ENCODE measurements at regions not wholly inside any gene's neighbourhood (a gene's known extent, or its start where the extent isn't known, plus 50 kb on each side); places are given as distances from the start of the nearest gene placed in this dataset.

DNA sequence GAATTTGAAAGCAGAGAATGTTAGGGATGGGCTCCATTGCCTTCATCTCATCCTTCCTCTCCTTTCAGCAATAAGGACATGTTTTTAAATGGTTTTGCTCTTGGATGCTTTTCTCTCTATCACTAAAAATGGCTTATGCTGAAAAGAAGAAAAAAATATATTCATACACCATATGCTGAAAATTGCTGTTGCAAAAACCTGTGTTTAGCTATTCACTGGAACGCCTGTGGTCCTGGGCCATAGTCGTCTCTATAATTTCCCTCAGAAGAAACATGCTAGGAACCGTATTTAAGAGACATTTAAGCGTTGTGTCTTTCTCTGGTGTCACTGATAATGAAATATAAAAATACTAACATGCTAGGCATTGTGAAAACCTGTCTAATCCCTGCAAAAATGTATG lies 324.9 kb downstream of the TSN start:
- BruUV-seq (replicated peaks), result no TSS peak
- TF ChIP-seq NFIC (IDR thresholded peaks at IDR 0.05) (no peak), CCNT2 (IDR thresholded peaks at IDR 0.05; ENCODE audit: borderline replicate concordance, extremely low read depth, insufficient read length, low read depth, low read length) (no peak), ZFPM2 (CRISPR knock-in tag; IDR thresholded peaks at IDR 0.05) (no peak), CAMTA2 (CRISPR knock-in tag; conservative IDR thresholded peaks at IDR 0.05) (no peak), CHD2 (IDR thresholded peaks at IDR 0.05; ENCODE audit: low read depth, low read length) (no peak), FOXA3 (CRISPR knock-in tag; conservative IDR thresholded peaks at IDR 0.05 in 1 of 2, IDR thresholded peaks at IDR 0.05 in 1 of 2) (no peak), MTA2 (IDR thresholded peaks at IDR 0.05; ENCODE audit: low read depth) (no peak), NFE2 (IDR thresholded peaks at IDR 0.05; ENCODE audit: low read depth) (no peak), ZBTB12 (CRISPR knock-in tag; IDR thresholded peaks at IDR 0.05) (no peak), CSDE1 (IDR thresholded peaks at IDR 0.05) (no peak)
- TF ChIP-seq, protein P1, sequence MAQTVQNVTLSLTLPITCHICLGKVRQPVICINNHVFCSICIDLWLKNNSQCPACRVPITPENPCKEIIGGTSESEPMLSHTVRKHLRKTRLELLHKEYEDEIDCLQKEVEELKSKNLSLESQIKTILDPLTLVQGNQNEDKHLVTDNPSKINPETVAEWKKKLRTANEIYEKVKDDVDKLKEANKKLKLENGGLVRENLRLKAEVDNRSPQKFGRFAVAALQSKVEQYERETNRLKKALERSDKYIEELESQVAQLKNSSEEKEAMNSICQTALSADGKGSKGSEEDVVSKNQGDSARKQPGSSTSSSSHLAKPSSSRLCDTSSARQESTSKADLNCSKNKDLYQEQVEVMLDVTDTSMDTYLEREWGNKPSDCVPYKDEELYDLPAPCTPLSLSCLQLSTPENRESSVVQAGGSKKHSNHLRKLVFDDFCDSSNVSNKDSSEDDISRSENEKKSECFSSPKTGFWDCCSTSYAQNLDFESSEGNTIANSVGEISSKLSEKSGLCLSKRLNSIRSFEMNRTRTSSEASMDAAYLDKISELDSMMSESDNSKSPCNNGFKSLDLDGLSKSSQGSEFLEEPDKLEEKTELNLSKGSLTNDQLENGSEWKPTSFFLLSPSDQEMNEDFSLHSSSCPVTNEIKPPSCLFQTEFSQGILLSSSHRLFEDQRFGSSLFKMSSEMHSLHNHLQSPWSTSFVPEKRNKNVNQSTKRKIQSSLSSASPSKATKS (CRISPR knock-in tag; IDR thresholded peaks at IDR 0.05), result no peak
- TF ChIP-seq, protein P2, sequence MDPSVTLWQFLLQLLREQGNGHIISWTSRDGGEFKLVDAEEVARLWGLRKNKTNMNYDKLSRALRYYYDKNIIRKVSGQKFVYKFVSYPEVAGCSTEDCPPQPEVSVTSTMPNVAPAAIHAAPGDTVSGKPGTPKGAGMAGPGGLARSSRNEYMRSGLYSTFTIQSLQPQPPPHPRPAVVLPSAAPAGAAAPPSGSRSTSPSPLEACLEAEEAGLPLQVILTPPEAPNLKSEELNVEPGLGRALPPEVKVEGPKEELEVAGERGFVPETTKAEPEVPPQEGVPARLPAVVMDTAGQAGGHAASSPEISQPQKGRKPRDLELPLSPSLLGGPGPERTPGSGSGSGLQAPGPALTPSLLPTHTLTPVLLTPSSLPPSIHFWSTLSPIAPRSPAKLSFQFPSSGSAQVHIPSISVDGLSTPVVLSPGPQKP (CRISPR knock-in tag; IDR thresholded peaks at IDR 0.05), result no peak
- TF ChIP-seq, protein P3, sequence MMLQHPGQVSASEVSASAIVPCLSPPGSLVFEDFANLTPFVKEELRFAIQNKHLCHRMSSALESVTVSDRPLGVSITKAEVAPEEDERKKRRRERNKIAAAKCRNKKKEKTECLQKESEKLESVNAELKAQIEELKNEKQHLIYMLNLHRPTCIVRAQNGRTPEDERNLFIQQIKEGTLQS (IDR thresholded peaks at IDR 0.05), result no peak
- TF ChIP-seq, protein P3 (CRISPR knock-in tag; conservative IDR thresholded peaks at IDR 0.05), result no peak
- TF ChIP-seq, protein P4, sequence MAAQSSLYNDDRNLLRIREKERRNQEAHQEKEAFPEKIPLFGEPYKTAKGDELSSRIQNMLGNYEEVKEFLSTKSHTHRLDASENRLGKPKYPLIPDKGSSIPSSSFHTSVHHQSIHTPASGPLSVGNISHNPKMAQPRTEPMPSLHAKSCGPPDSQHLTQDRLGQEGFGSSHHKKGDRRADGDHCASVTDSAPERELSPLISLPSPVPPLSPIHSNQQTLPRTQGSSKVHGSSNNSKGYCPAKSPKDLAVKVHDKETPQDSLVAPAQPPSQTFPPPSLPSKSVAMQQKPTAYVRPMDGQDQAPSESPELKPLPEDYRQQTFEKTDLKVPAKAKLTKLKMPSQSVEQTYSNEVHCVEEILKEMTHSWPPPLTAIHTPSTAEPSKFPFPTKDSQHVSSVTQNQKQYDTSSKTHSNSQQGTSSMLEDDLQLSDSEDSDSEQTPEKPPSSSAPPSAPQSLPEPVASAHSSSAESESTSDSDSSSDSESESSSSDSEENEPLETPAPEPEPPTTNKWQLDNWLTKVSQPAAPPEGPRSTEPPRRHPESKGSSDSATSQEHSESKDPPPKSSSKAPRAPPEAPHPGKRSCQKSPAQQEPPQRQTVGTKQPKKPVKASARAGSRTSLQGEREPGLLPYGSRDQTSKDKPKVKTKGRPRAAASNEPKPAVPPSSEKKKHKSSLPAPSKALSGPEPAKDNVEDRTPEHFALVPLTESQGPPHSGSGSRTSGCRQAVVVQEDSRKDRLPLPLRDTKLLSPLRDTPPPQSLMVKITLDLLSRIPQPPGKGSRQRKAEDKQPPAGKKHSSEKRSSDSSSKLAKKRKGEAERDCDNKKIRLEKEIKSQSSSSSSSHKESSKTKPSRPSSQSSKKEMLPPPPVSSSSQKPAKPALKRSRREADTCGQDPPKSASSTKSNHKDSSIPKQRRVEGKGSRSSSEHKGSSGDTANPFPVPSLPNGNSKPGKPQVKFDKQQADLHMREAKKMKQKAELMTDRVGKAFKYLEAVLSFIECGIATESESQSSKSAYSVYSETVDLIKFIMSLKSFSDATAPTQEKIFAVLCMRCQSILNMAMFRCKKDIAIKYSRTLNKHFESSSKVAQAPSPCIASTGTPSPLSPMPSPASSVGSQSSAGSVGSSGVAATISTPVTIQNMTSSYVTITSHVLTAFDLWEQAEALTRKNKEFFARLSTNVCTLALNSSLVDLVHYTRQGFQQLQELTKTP (IDR thresholded peaks at IDR 0.05; ENCODE audit: low read depth in 1 of 2, partially characterized antibody in 2 of 2), result no peak

More for the DNA sequence above, 324.9 kb downstream of the TSN start:
- Histone ChIP-seq H3K9me1 (ENCODE audit: control insufficient read depth, insufficient read depth, low read length) (no peaks in the 10 kb centered on the region), H3K9ac (ENCODE audit: insufficient read depth in 1 of 2, low read depth in 2 of 2, low read length in 2 of 2) (no peak overlapping the region), H3K27ac (ENCODE audit: extremely low read depth, low read depth, low read length) (no peak overlapping the region), H3K36me3 (ENCODE audit: control insufficient read depth, insufficient read depth, low read length) (no peaks in the 10 kb centered on the region), H3K27me3 (ENCODE audit: control insufficient read depth in 2 of 2, insufficient read depth in 2 of 2, low read length in 2 of 2) (peaks cover 3 to 6% of the 10 kb centered on the region in 2 experiments; a peak in 3 of 5 replicates), H3K4me1 (replicated peaks in 1 of 2; ENCODE audit: control insufficient read depth in 2 of 2, insufficient read depth in 2 of 2, low read length in 2 of 2) (no peaks in the 10 kb centered on the region), H3K79me2 (ENCODE audit: control insufficient read depth, insufficient read depth, low read length) (no peaks in the 10 kb centered on the region), H4K20me1 (replicated peaks; ENCODE audit: control insufficient read depth, insufficient read depth, low read length) (no peaks in the 10 kb centered on the region; the same call in 1 of the 2 replicates), H3K4me3 (no peak overlapping the region), H3K4me2 (ENCODE audit: insufficient read depth, low read length) (no peak overlapping the region), H2AFZ (ENCODE audit: low read depth, low read length) (no peak overlapping the region), H3K9me3 (replicated peaks; ENCODE audit: control insufficient read depth, insufficient read depth, low read depth, low read length) (no peaks in the 10 kb centered on the region)
- POLR2A ChIA-PET, result no interaction called here
- 0% methylated on average over 4 of the region's 4 CpGs for WGBS (ENCODE audit: insufficient coverage, low coverage, missing lambda C conversion rate)
- in situ Hi-C loops (cut with MboI) (no loop called here), intact Hi-C loops (cut with micrococcal nuclease) (no loop called here)
- no peak for DNase-seq (ENCODE audit: extremely low read depth in 1 of 4, low spot score in 3 of 4)
- no peak for FAIRE-seq
- CTCF ChIA-PET (ENCODE audit: low intra/inter-chr PET ratio), result no interaction called here
- no peak for ATAC-seq
